ENCODE measurements at regions not wholly inside any gene's neighbourhood (a gene's known extent, or its start where the extent isn't known, plus 50 kb on each side); places are given as distances from the start of the nearest gene placed in this dataset.
"Not testable (repeated sequence)": the region's sequence is repeated elsewhere in the genome, so short reads cannot be mapped to it uniquely, and the experiment has no call there.

DNA sequence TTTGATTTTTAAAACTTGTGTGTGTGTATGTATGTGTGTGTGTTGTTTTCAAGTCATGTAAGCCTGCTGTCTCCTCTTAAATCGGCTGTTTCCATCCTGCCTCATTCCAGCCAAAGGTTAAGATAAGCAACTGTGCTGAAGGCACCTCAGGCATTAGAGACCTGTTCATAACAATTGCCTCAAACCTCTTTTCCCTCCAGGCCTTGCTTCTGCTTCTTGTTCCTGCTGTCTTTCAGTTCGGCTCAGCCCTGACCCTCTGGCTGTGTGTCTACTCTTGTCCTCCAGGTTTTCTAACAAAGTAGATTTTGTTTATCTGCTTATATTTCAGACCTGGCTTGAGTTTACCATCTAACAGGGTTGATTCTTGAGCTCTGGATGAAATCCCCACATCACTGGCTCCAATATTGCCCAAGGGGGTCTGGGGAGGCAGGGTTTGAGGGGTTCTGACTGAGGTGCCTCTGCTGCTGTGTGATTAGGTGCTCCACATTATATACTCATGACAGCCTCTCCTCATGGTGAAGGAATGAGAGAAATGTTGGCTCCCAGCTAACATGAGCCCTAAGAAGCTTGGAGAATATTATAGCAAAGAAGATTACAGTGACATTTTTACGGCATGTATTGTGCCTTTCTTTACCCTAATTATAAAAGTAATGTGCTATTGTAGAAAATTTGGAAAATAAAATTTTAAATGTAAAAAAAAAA lies 229.7 kb upstream of the PIK3R1 start:
- no peak for DNase-seq (ENCODE audit: low read depth in 2 of 2)

DNA sequence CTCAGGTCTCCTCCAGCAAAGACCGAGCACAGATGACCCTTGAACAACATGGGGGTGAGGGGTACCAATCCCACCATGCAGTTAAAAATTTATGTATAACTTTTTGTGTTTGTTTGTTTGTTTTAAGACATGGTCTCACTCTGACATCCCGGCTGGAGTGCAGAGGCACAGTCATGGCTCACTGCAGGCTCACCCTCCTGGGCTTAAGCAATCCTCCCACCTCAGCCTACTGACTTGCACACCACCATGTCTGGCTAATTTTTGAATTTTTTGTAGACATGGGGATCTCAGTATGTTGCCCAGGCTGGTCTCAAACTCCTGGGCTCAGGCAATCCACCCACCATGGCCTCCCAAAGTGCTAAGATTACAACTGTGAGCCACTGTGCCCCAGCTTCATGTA lies 231.0 kb upstream of the PIK3R1 start:
- no peak for DNase-seq (ENCODE audit: low read depth in 2 of 2)

DNA sequence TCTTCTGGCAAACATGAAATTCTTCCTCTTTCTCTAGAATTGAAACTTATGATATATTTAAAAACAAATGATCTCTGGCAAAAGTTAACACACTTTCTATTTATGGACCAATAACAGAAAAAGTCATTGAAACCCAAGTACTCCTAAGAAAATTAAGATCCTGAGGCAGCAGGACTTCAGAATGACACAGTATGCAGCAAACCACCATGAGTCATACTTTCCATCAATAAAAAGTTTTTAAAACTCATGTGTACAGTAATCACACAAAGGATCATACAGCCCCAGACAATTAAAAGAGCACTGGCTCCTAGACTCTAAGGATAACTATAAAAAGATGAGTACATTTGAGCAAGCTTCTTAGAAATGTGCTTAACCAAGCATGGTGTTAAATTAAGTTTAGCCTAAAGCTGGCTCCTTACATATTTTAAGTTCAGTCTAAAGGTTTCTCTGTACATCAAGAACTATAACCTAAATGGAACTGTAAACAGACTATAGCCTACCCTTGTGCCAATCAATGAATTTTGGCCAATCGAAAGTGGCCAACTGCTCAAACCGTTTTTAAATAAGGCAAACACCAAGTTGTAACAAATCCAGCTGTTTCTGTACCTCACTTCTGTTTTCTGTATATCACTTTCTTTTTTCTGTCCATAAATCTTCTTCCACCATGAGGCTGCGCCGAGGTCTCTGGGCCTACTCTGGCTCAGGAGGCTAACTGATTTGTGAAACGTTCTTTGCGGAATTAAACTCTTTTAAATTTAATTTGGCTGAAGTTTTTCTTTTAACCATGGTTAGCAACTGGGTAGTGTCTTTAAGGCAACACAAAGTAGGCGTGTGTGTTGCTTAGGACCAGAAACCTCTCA lies 232.1 kb upstream of the PIK3R1 start:
- DNase-seq (ENCODE audit: low read depth in 2 of 2): no peak

DNA sequence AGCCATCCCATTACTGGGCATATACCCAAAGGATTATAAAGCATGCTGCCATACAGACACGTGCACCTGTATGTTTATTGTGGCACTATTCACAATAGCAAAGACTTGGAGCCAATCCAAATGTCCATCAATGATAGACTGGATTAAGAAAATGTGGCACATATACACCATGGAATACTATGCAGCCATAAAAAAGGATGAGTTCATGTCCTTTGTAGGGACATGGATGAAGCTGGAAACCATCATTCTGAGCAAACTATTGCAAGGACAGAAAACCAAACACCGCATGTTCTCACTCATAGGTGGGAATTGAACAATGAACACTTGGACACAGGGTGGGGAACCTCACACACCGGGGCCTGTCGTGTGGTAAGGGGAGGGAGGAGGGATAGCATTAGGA lies 233.4 kb upstream of the PIK3R1 start:
- not testable (repeated sequence) for DNase-seq (ENCODE audit: low read depth in 2 of 2)

DNA sequence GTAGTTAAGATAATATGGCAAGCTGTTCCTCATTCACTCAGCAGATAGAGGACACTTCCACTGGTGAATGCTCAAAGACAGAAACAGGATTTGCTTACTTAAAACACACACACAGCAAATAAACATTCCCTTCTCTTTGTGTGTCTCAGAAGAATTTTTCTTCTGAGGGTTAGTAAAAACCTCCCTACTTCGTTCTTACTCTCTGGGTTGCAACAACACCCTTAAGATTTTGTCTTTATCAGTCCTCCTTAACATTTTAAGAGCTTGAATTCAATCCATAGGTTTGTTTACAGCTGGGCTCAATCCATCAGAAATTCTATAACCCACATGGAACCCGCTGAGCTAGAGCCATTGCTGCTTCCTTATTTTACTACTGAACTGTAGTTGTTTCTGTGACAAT lies 237.4 kb upstream of the PIK3R1 start:
- DNase-seq (ENCODE audit: low read depth in 2 of 2): no peak

DNA sequence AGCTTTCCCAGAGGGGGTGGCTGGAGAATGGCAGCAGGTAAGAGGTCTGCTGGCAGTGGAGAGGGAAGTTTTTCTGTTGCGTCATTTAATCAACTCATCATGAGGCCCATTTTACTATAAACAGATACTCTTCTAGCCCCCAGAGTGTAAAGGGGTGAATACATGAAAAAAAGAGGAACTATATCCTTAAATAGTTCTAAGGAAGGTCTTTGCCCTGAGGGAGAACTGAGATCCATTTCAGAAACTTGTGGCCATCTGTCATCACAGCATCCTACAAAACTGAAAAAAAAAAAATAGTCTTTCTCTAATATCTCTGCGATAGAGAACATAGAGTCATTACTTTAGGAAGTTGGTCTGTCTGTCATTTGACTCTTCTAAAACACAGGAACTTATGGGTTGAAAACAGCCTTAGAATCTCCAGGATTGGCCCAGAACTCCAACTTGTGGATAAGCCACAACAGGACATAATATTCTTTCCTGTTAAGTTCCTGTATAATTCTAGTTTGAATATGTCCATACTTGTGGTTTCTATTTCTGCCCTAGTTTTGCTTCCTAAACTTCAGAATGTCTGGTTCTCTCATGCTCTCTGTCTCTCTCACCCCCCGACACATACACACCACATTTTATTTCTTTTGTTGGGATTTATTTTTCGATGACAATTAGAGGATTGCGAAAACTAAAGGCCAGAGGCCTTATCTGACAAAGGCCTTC lies 238.5 kb upstream of the PIK3R1 start:
- no peak for DNase-seq (ENCODE audit: low read depth in 2 of 2)

DNA sequence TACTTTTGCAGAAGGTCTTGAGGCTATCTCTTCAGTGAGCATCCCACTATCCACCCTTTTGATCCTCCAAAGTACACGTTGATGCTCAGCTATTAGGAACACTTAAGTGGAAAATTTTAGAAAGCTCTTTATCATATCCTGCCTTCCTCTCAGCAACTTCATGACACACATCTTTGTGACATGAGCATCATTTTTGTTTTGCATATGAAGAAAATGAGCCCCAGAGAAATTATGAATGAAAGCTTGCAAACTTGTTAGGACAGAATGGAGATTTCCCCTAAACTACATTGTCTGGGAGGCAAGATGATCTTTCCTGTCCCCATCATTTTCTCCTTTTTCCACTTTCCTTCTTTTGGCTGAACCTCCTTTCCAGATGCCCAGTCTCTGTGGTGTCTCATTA lies 239.4 kb upstream of the PIK3R1 start:
- no peak for DNase-seq (ENCODE audit: low read depth in 2 of 2)

DNA sequence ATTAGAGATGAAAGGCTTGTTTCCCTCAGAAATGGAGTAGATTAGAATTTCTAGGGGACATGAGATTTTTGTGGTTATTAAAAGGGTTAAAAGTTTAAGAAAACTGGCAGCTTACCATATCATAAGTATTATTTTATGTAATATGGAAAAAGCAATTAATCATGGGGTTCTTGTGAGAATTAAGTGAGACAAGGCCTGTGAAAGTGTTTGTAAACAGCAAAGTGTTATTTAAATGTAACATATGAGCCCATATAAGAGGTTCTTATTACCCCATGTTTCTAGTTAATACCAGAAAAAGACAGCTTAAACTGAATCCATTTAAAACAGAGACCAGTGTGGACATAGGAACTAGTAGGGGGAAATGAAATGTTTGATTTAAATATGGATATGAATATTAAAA lies 241.1 kb upstream of the PIK3R1 start:
- DNase-seq (ENCODE audit: low read depth in 2 of 2): no peak

DNA sequence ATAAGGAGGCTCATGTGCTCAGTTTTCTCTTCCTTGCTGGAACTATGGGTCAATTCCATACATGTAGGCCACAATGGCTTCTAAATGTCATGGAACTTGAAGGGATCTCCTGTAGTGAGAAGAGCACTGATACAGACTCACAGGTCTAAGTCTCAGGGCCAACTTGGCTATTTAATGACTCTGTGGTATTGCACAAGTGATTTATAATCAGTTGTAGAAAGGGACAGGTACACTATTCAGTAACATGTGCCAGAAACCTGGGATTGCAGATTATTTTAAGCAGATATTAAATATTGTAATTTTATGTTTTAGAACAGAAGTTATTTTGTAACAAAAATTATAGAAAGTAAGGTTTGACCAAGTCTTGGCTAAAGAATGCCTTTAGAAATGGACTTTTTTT lies 241.5 kb upstream of the PIK3R1 start:
- DNase-seq (ENCODE audit: low read depth in 2 of 2): no peak

DNA sequence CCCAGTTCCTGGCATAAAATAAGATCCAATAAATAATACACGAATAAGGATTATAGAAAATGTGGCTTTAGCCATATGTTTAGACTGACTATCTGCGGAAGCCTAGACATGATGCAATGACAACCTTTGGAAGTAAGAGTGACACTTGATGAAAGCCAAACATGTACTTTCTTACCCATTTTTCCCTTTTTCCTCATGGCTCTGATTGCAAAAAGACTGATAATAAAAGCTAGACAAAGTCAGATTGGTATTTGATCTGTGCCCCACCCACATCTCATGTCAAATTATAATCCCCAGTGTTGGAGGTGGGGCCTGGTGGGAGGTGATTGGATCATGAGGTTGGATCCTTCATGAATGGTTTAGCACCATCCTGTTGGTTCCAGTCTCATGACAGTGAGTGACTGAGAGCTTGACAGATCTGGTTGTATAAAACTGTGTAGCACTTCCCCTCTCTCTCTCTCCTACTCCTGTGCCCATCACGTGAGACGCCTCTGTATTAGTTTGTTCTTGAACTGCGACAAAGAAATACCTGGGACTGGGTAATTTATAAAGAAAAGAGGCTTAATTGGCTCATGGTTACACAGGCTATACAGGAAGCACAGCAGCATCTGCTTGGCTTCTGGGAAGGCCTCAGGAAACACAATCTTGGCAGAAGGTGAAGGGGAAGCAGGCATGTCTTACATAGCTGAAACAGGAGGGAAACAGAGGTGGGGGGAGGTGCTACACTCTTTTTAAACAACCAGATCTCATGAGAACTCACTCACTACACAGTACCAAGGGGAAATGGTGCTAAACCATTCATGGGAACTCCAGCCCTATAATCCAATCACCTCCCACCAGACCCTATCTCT lies 243.4 kb upstream of the PIK3R1 start:
- DNase-seq (ENCODE audit: low read depth in 2 of 2): no peak

DNA sequence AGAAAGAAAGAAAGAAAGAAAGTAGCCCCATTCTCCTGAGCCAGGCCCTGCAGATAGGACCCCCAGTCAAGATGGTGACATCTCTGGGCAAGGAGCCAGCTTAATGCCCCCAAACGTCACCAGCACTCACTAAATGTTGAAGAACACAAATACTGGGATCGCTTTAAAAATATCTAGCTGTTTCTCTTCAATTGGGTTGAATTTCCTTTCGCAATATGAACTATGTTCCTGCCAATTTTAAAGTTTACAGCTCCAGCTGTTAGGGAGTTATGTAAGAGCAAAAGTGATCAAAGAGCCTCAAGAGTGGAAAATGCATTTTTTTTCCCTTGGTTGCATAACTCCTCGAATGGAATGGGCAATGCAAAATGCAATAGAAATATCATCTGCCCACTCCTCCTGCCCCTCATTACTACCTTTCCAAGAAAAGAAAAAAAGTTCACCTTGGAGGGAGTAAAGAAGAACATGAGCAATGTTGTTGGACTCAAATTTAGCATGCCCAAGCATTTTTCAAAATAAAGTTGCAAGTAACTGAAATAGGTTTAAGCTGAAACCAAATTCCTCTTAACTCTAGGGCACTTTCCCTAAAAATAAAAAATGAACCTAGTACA lies 244.2 kb upstream of the PIK3R1 start:
- no peak for DNase-seq (ENCODE audit: low read depth in 2 of 2)

DNA sequence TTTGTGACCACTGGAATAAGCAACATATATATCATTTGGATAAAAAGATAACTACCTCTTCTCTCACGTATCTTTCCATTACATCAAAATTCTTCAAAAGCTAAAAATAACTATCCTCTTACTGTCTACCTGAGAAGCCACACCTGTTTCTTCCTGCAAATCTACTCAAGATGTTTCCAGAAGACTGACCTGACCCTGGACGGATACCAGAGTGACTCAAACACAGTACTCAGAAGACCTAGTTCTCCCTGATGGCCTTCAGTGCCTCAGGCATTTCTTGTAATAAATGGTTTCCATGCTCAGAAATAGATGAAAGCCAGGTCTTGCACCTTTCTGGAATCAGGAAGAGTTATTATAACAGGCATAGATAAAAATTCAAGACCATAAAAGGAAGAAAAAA lies 245.9 kb upstream of the PIK3R1 start:
- DNase-seq (ENCODE audit: low read depth in 2 of 2): no peak

DNA sequence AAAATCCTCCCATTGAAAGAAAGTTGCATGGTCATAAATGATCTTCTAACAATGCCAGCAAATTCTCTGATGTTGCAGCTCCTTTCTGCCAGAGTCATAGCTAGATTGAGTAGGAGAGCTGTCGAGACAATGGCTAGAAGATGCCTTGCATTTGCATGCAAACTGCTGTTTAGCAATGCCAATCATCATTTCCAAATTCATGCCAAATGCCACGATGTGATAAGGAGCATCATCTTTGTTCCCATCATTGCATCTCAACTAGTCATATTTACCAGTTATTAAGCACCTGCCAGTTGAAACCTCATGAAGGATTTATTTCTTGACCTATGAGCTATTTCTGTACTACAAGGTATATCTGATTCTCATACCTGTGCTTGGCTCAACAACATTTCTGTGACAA lies 246.4 kb upstream of the PIK3R1 start:
- no peak for DNase-seq (ENCODE audit: low read depth in 2 of 2)

DNA sequence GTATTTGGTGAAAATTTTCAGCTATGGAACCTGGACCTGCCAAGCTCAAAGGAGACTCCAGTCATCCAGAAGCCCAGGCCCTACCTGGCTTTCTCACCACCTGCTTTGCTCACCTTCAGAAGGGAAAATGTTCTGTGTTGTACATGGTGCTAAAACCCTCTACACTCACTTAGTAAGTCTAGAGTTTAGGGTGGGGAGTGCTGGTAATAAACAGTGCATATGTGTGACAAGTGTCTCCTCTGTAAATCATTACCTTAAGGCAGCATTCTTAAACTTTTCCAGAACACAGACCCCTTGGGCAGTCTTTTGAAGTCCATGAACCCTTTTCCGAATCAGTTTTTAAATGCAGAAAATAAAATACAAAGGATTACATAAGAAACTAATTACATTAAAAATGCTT lies 248.8 kb upstream of the PIK3R1 start:
- no peak for DNase-seq (ENCODE audit: low read depth in 2 of 2)

DNA sequence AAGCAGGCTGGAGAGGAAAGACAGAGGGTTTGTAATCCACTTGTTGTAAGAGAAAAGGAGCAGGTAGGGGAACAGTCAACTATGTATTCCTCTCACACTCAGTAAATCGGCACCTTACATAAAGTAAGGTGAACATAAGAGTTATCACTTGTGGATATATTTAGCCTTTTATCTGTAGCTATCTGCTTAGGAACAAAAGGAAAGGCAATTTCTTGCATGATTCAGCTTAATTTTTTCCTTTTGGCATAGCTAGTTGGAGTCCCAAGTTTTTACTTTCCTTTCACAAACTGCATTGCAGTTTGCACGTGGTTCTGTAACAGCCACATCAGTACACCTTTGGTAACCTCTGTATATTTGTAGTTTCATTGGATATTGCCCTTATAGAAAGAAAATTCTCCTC lies 250.9 kb upstream of the PIK3R1 start:
- no peak for DNase-seq (ENCODE audit: low read depth in 2 of 2)

DNA sequence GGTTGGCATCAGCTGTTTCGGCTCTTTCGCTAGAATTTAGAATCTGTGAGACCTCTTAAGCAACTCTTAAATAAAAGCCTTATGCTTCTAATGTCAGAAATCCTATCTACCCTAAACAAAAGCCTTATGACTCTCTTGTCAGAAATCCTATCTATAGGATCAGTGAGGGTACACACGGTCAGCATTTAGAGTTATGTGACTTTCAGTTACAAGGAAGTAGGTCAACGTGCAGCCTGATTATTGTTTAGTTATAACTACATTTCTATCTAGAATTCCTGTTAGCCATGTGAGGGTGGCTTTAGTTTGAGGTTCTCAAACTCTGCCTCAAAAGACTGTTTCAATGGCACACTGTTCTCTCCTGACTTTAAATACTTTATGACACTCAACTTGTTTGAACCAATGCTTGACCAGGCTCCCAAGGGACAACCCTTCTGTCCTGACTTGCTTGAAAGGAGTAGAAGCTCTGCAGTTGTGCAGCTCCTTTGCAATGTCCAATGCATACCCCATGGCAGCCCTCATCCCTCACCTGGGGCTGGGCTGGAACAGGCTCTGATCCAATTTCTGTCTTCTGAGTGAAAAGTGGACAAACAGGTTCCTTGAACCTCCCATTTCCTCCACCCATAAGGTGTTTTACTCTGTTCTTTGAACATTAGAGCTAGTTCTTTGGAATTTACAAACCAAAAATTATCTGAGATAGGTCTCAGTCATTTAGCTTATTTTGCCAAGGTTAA lies 251.6 kb upstream of the PIK3R1 start:
- DNase-seq (ENCODE audit: low read depth in 2 of 2): no peak

DNA sequence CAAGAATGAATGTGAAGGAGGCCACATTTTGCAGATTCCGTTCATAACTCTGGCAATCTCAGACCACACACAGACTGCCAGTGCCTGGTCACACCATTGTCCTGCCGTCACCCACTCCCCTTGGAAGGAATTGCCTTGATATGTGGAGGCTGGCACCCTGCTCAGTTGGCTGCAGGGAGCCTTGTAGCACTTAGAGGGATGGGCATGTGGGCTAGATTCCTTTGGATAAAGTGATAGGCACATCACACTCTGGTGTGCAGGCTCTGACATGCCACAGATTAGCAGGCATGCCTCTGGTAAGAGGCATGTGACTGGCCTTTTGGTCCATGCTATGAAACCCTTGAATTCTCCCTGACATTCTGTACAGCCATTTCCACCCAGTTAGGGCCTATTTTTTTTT lies 254.6 kb upstream of the PIK3R1 start:
- no peak for DNase-seq (ENCODE audit: low read depth in 2 of 2)

DNA sequence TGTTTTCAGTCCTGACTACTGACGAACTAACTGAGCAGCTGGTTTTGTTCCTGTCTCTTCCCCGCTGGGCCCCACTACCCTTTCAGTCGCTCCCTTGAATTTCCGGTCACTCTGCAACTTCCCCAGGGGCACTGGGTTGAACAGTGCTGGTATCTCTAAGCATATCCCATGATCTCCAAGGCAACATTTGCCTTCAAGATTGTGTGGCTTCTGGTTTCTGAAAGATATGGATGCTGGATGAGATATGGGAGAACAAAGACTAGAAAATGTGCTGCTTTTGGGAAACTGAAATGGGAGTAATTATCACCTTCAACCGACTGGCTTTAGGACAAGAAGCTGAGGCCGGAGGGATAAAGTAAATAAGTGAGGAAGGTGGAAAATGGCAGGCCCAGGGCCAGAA lies 258.2 kb upstream of the PIK3R1 start:
- DNase-seq (ENCODE audit: low read depth in 2 of 2): no peak

DNA sequence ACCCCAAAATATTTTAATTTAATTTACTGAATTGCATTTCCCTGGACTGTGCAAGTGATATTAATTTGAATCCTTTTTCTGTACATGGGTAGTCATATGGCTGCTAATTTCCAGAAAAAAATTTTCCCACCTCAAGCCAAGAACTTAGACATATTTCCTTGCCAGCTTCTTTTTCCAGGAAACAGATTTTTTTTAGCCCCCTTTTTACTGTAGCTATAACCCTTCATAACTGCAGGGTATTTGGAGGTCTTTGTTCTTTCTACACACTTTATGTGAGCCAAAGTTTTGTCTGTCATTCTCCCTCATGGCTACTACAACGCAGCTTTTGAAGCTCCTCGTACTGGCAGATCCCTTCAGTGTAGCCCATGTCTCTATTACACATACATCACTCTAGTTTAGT lies 261.2 kb upstream of the PIK3R1 start:
- no peak for DNase-seq (ENCODE audit: low read depth in 2 of 2)

DNA sequence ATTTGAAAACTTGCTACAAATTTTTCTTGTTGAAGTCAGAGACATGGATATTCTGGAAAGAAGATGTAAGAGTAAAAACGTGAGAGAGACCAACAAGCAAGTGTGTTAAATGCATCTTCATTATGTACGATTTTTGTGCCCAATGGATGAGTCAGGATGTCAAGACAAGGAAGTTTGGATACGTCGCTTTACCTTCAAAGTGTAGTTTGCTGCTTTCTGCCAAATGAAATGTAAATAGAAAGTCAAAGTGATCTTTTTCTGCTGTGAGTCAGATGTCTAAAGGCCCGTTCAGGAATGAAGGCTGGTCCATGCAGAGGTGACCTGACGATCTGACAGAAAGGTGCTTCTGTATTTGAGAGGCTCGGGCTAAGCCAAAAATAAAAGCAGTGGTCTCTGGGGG lies 273.1 kb upstream of the PIK3R1 start:
- DNase-seq (ENCODE audit: low read depth in 2 of 2): no peak

All from stimulated activated CD8-positive, alpha-beta memory T cell treated with anti-CD3 and anti-CD28 coated beads, Interleukin-15, amount 100 ng/mL, for 48 hours (primary cell).